Epithelial cell of esophagus (primary cell): ENCODE measurements at regions not wholly inside any gene's neighbourhood (a gene's known extent, or its start where the extent isn't known, plus 50 kb on each side); places are given as distances from the start of the nearest gene placed in this dataset.

Experiments used
- DNase-seq: peaks from one replicate; pipeline ENCODE4 v3.0.0; 2010; ENCODE audit warnings: low read depth
- H3K4me3 ChIP-seq: 2 replicates; pipeline ENCODE4 v1.5.1; 2011; ENCODE audit warnings: mild to moderate bottlenecking, low read length, control low read depth
- TF ChIP-seq, protein P1 (sequence below): IDR thresholded peaks from 2 replicates; pipeline ENCODE4 v1.5.1; 2011; ENCODE audit warnings: low read depth, mild to moderate bottlenecking, low read length, control low read depth, inconsistent platforms; ENCODE audit not compliant: insufficient read depth; ENCODE audit errors: missing control alignments

DNA sequence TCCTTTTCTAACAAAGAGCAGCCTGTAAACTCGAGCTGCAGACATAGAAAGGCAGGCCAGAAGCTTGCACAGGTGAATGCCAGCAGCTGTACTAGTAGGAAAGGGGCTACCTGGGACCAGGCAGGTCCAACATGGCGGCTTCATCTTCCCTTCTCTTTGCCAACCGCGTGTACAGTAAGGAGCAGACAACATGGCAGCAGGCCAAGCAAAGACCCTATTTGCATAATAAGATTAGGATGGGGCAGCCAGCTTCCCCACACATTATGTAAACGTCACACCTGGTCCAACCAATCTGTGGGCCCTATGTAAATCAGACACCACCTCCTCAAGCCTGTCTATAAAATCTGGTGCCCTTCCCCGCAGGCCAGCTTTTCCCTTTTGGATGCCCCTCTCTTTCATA lies 1186.5 kb upstream of the AUTS2 start:
- no peak overlapping the region for H3K4me3 ChIP-seq
- TF ChIP-seq, protein P1, sequence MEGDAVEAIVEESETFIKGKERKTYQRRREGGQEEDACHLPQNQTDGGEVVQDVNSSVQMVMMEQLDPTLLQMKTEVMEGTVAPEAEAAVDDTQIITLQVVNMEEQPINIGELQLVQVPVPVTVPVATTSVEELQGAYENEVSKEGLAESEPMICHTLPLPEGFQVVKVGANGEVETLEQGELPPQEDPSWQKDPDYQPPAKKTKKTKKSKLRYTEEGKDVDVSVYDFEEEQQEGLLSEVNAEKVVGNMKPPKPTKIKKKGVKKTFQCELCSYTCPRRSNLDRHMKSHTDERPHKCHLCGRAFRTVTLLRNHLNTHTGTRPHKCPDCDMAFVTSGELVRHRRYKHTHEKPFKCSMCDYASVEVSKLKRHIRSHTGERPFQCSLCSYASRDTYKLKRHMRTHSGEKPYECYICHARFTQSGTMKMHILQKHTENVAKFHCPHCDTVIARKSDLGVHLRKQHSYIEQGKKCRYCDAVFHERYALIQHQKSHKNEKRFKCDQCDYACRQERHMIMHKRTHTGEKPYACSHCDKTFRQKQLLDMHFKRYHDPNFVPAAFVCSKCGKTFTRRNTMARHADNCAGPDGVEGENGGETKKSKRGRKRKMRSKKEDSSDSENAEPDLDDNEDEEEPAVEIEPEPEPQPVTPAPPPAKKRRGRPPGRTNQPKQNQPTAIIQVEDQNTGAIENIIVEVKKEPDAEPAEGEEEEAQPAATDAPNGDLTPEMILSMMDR = no peak
- DNase-seq = no peak

DNA sequence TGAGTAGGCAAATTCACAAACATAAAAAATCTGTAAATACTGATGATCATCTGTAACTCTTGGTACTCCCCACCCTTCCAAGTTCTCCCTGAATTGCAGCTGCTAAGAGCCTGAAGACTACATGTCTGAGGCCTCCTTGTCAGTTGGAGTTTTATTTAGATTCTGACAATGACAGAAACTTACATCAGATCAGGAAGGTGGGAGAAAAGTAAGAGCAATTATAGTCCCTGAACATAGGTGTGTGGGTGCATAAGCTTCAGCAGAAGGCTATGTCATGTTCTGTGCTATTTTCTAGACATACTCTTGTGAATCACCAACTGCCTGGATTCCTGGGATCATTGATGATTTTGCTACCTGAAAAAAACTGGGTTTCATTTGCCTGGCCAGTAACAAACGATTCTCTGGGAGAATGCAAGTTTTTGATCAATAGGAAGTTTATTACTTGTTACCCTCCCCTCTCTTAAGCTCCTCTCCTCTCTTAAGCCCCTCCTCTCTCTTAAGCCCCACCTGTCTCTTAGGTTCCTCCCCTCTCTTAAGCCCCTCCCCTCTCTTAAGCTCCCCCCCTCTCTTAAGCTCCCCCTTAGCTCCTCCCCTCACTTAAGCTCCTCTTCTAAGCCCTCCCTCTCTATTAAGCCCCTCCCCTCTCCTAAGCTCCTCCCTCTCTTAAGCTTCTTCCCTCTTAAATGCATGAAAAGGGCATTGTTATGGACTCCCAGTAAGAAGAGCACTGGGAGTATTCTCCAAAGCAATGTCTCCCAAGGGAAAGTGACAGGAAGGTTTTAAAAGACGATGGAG lies 1183.4 kb upstream of the AUTS2 start:
- no peak overlapping the region for H3K4me3 ChIP-seq
- DNase-seq = no peak
- TF ChIP-seq, protein P1 = no peak

DNA sequence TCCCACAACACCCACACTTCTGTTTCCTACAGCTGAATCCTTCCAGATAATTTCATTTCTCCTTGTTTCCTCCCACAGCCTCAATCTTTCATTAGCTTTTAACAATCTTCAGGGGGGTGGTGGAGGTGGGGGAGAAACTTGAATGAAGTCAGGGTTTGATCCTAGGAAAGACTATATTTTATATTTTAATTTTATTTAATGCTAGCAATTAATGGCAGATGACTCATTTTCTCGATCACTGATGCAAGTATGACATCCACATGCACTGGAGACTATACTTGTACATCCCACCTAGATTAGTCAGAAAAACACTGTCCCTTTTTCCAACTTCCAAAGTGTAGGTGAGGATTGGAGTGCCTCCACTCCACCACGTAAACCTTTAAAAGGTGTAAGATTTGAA lies 1181.3 kb upstream of the AUTS2 start:
- H3K4me3 ChIP-seq = no peak overlapping the region
- TF ChIP-seq, protein P1 = no peak
- no peak for DNase-seq

DNA sequence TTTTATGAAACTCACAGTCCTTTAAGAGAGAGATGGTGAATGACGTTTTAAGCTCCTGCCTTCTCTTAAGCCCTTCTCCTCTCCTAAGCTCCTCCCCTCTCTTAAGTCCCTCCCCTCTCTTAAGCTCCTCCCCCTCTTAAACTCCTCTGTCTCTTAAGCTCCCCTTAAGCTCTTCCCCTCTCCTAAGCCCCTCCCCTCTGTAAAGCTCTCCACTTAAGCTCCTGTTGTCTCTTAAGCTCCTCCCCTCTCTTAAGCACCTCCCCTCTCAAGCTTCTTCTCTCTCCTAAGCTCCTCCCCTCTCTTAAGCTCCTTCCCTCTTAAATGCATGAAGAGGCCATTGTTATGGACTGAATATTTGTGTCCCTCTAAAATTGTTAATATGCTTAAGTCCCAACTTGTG lies 1180.6 kb upstream of the AUTS2 start:
- TF ChIP-seq, protein P1 = no peak
- H3K4me3 ChIP-seq = no peak overlapping the region
- DNase-seq = no peak

GRCh38 chr7:68420342-68421192 lies 1177.7 kb upstream of the AUTS2 start:
- TF ChIP-seq, protein P1 = no peak
- no peak overlapping the region for H3K4me3 ChIP-seq
- no peak for DNase-seq

GRCh38 chr7:68421712-68422111 lies 1176.6 kb upstream of the AUTS2 start:
- no peak overlapping the region for H3K4me3 ChIP-seq

More at GRCh38 chr7:68421712-68422111, 1176.6 kb upstream of the AUTS2 start:
- TF ChIP-seq, protein P1 = no peak
- no peak for DNase-seq
